Breast epithelium (tissue), 3 donors: ENCODE measurements at regions not wholly inside any gene's neighbourhood (a gene's known extent, or its start where the extent isn't known, plus 50 kb on each side); places are given as distances from the start of the nearest gene placed in this dataset.

Experiments
- CTCF ChIP-seq, 3 donors: fragments of 450-650 bp; IDR thresholded peaks; one replicate each; pipeline ENCODE4 v1.5.1; 2016 to 2017; ENCODE audit warnings: antibody characterized with exemption in 3 of 3, mild to moderate bottlenecking in 3 of 3, moderate library complexity in 3 of 3
- POLR2A ChIP-seq: fragments of 450-650 bp; IDR thresholded peaks from one replicate; pipeline ENCODE4 v1.6.1; 2016; ENCODE audit warnings: antibody characterized with exemption, mild to moderate bottlenecking, moderate library complexity
- POLR2AphosphoS5 ChIP-seq, 3 donors: sonication (generic); formaldehyde crosslinking; IDR thresholded peaks; one replicate each; pipeline ENCODE4 v1.6.1; 2017; ENCODE audit warnings: antibody characterized with exemption in 3 of 3

GRCh38 chr18:70446063-70446462 is 157.2 kb downstream of the SOCS6 start:
- TF ChIP-seq POLR2AphosphoS5 (IDR thresholded peaks at IDR 0.05) (no peak), CTCF (IDR thresholded peaks at IDR 0.05) (no peak), POLR2A (no peak)
